HS-27A (cell line): ENCODE measurements at regions not wholly inside any gene's neighbourhood (a gene's known extent, or its start where the extent isn't known, plus 50 kb on each side); places are given as distances from the start of the nearest gene placed in this dataset.
A peak's percentile ranks its signal among the peaks of the same experiment; 100 is the strongest.

ENCODE experiments used
- DNase-seq: peaks from one replicate; pipeline ENCODE4 v3.0.0-alpha.2; 2012; ENCODE audit warnings: low read depth, missing footprints

GRCh38 chr2:56444339-56444738 is 260.5 kb downstream of the CCDC85A start:
- no peak for DNase-seq

DNA sequence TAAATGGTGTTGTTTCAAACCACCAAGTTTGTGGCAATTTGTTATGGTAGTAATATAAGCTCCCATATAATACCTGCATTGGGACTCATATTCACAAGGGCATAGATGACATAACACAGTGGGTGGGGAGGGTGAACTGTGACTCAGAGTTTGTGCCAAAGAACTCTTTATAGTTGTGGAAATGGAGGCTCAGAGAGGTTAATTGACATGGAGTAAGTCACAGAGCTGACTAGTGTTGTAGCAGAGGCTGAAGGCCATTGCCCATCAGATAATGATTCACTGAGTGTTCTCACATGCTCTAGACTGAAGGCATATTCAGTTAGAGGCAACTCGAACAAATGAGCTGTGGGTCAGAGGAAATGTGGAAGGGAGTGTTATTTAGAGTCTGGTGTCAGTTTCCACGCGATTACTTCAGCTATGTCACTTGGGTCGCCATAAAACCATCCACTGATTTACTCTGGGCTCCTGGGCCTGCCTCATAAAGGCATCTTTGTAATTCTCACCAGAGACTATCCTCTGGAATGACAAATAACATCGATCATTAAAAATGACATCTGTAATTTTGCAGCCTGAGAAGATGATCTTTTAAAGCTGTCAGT is 264.7 kb downstream of the CCDC85A start:
- DNase-seq: no peak

GRCh38 chr2:56449002-56449431 is 265.2 kb downstream of the CCDC85A start:
- DNase-seq: no peak

DNA sequence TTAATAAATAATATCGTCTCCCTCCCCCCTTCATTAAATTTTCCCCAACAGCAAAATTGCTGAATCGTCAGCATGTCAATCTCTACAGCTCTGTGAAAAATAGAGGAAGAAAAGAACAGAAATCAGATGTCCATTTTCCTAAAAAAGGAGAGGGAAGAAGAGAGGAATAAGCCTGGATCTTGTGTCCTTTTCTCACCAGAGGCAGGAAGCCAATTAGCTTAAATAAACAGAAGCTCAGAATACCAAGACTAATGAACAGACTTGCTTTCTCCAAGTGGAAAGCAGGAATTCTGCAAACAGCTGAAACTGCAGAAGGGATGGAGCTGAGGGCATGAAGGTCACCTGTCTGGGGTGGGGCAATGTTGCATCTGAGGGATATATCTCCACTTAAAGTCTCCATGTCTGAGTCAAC is 265.7 kb downstream of the CCDC85A start:
- no peak for DNase-seq

GRCh38 chr2:56450047-56450446 is 266.3 kb downstream of the CCDC85A start:
- no peak for DNase-seq

GRCh38 chr2:56450772-56451171 is 267.0 kb downstream of the CCDC85A start:
- no peak for DNase-seq

- no peak for DNase-seq
These were observed 271.9 kb downstream of the CCDC85A start for GRCh38 chr2:56455642-56456041.

GRCh38 chr2:56456791-56457190 is 273.0 kb downstream of the CCDC85A start:
- no peak for DNase-seq

- no peak for DNase-seq
These were observed 276.7 kb downstream of the CCDC85A start for GRCh38 chr2:56460508-56460907.

GRCh38 chr2:56464066-56464465 is 280.3 kb downstream of the CCDC85A start:
- DNase-seq: no peak

- no peak for DNase-seq
These were observed 280.8 kb downstream of the CCDC85A start for GRCh38 chr2:56464613-56465012.

- peak; percentile 41 for DNase-seq
These were observed 281.7 kb downstream of the CCDC85A start for GRCh38 chr2:56465491-56465890.

DNA sequence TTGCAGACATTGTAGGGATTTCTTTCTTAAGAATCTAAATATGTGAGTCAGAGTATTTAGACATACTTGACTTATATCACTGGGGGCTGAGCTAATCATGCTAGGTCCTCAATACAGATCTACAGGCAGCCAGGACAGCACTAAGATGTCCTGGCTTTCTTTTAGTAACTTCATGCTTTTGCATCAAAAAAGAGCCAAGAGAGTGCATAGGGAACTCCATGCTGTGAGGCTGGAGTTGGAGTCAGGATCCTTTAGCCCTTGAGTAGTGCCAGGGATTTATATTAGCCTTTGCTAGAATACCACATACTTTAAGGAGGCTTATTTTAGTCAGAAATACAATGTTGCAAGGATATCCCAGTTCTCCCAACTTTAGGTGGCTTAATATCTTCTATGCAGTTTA is 289.7 kb downstream of the CCDC85A start:
- no peak for DNase-seq

DNA sequence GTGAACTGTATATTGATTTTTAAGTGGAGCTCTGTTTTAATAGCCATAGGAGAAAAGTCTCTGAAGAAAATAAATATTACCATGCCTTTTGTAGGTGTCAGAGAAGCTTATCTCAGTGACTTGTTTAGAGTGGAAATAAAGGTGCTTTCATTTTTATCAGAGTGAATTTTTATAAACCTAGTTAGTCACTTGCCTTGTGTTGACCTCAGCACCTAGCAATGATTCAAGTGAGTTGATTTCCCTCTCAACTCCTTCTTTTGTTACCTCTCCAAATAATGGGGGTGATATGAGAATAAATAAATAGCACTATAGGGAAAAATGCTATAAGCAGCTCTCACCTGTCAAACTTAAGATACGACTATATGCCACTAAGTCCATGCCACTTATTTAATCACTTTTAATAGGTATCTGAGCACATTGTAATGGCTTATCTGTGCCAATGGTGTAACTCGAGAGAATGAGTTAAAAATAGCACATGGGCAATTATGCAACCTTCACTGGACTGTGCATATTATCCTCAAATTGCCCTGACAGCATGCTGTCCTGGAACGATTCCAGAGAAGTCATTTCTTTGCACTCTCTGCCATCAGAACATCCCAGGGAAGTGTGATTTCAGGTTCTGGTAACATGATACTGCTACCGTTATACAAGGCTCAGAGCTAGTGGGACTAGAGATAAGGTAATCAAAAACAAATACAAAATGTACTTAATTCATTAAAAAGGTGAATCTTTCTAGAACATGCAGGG is 290.8 kb downstream of the CCDC85A start:
- DNase-seq: no peak

DNA sequence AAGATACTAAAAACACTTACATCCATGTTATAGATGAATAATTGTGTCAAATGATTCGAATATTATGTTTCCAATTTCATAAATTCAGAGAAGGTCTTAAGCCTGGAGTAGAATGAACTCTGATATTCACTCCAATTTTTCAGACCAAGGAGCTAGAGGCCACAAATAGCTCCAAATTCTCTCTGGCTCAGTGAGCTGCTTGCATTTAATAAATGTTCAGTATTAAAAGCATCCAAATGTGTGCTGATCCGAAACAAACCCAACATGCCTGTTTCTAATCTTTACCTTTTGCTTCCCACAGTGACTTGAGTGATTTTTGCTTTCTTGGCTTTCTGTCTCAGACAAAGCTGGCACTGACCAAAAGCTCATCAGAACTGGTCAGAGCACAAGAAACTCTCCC is 291.4 kb downstream of the CCDC85A start:
- no peak for DNase-seq

DNA sequence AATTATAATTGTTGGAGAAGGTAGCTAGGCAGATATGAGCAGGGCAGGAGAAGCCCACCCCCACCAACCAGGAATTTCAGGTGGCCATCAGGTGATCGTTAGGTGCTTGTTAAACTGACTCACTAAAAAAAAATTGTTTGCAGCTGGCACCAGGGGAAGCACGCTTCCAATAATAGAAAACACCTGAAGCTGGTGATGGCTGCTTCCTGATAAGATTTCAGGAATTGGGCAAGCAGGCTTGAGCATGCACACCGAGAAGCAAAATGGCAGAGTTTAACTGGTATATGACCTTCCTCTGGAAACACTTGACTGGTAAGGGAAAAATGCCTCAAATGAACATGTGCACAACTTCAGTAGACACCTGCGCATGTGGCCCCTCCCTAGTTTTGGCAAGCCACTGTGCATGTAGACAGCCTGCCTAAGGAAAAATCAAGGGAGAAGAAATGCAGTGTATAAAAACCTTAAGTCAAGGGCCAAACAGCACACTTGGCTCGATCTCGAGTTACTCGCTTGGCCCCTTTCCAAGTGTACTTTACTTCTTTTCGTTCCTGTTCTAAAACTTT is 292.8 kb downstream of the CCDC85A start:
- DNase-seq: no peak

- DNase-seq: no peak
These were observed 294.2 kb downstream of the CCDC85A start for GRCh38 chr2:56478027-56478426.

GRCh38 chr2:56483081-56483480 is 299.3 kb downstream of the CCDC85A start:
- no peak for DNase-seq

DNA sequence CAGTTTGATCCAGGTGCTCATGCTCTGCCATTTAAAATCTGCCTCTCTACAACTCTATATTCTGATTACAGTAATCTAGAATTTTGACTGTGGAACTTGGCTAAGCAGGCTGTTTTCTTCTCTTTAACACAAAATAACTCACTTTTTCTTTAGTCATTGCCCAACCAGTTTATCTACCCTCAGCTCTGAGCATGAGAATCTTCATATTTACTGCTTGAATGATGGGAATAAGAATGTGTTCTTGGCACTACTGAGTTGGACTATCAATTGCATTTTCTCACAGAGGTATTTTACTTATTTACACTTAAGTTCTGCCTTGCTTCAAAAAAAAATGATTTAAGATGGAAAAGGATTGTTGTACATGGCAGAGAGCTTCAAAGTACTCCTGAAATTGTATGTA is 301.1 kb downstream of the CCDC85A start:
- no peak for DNase-seq

- no peak for DNase-seq
These were observed 316.5 kb downstream of the CCDC85A start for GRCh38 chr2:56500317-56500716.

DNA sequence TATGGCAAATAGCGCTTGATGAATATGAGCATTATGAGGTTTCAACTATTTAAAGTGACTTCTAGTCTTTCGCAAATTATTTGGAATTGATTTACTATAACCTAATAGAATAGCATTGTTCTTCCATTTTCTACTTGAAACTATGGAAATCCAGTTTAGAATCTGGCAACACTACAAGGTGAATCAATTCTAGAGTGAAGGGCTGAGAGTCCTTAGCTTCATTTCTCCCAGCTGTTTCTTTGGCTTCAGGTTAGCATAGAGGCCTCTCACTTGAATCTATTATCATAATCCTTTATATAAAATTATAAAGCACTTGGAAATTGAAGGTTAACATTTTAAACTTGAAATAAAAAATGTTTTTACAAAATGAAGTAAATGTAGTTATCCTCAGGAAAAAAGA is 318.8 kb downstream of the CCDC85A start:
- DNase-seq: no peak

DNA sequence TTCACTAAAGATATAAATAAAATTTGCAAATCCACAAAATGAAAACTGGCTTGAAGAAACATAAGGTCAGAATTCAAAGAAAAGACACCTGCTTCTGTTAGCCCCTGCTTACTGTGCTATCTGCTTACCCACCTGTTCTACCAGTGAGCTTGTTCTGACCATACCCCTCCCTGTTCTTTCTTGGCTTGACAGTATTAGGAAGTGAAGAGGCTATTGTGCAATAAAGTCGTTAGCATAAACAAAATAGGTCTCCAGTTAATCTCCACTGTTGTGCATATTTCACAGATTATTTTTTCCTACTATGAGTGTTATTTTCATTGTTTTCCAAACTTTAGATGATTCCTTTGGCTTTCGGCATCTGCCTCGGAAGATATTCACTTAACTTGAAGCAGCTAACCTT is 322.1 kb downstream of the CCDC85A start:
- DNase-seq: no peak

DNA sequence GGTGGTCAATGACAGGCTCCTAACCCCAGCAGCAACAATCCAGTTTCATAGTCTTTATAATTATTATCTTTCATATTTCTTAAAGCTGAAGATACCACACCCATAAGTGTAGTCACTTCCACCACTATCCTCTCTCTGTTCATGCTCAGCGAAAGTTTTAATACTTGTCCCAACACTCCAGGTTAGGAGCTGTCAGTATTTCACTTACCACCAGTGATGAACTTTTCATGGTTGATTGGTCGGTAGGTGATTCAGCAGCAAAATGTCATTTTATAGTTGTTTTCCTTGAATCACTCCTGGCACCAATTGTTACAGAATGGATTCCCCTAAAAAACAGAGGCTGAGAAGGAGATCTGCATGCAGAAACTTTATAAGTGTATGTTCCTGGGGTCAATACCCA is 324.9 kb downstream of the CCDC85A start:
- DNase-seq: no peak

DNA sequence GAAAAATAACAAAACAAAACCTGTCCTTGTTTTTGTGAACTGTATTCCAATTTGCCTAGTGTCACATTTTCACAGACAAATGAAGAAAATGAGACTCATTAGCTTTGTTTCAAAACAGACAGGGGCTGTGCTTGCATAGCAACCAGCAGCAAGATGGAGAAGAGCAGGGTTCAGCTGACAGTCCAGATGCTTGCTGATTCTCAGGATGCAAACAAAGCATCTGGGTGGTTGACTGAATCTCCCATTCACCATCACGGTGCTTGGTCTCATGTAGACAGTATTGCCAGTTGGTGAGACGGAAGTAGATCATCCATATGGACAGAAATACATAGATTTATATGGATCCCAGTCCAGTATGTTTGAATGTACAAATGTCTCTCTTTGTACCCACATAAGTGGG is 326.8 kb downstream of the CCDC85A start:
- DNase-seq: no peak
